ENCODE measurements at regions not wholly inside any gene's neighbourhood (a gene's known extent, or its start where the extent isn't known, plus 50 kb on each side); places are given as distances from the start of the nearest gene placed in this dataset.

DNA sequence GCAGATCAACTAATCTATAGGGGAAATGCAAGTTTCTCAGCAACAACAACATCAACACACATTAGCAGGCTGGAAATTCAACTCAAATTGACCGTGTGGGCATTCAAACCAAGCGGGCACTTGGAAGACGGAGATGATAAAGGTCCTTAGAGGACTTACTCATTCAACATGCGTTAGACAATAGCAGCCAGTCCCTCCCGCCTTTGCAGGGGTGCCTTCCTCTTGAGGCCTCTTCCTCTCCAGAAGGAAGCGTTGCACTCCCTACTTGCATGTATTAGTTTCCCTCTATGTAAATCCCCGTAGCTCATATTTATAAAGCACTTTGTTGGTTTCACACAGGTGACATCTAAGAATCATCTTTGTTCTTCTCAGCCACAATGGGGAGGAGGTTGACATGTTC, 300.8 kb upstream of the STXBP5 start:
- no peak for DNase-seq

DNA sequence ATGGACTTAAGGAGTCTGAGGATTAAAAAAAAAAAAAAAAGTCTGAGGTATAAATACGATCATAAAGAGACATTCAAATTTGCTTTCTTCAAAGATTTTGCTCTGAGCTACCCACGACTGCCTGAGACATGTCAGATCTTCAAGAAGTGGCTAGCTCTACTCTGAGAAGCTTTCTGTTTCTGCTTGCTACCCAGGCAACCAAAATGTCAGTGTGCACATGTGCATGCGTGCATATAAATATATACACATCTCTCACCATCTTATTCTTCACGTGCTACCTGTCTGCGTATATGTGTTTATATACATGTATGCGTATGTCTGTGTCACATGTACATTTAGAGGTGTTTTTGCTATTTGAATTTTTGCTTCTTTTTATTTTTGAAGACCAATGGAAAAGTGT, 299.6 kb upstream of the STXBP5 start:
- peak in 1 of 2 donors; percentile 12 for DNase-seq

GRCh38 chr6:146905181-146905704, 299.0 kb upstream of the STXBP5 start:
- DNase-seq: peak; percentile 35 to 42

DNA sequence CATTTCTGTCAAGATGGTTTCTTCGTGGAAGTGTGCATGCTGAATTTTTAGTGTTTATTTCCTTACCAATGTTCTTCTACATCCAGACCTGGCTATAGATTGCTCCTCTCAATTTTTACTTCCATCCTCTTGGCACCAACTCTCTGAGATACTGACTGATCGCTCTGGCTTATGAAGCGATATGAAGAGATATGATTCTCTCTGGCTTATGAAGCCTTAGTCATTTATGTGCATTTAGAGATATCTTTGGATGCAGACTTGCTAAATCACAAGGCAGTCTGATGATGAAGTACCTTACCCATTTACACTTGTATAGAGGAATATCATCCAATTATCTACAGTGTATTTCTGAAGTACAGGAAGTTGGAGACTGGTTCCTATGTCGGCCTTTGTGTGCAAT, 295.4 kb upstream of the STXBP5 start:
- no peak for DNase-seq

DNA sequence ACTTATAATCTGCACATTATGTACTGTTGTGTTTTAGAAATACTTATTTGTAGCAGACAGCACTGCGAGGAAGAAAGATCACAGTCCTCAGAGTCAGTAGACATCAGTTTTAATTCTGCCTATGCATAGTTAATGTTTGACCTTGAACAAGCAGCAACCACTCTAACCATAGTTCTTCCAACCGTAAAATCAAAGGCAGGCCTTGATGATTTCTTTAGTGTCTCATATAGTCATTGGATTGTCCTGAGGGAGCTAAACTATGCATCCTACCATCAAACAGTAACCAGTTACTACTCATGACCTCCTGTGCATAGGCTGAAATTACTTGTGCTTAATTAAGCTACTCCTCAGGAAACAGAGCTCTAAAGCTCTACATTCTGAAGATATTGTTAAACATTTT, 294.8 kb upstream of the STXBP5 start:
- DNase-seq: no peak

DNA sequence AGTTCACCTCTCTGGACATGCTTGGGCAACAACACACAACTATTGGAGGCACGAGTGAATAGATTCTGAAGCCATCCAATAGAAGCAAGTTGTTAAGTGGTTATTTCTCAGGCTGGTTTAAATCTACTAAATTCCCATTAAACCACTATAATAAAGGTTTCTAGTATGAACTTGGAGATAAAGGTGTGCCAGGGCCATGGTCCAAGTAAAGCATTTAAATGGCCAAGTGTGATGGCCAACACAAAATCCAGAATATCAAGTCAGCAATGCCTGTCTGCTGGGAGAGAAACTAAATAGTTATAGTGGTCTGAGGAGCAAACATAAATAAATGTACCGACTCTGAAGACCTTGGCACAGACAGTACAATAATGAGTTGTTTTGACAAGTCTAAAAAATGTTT, 294.3 kb upstream of the STXBP5 start:
- DNase-seq: no peak

GRCh38 chr6:146910611-146911010, 293.6 kb upstream of the STXBP5 start:
- no peak for DNase-seq

GRCh38 chr6:146911635-146912215, 292.5 kb upstream of the STXBP5 start:
- DNase-seq: no peak

- no peak for DNase-seq
Measured at GRCh38 chr6:146912730-146913685, 291.2 kb upstream of the STXBP5 start.

- peak; percentile 56 to 73 for DNase-seq
Measured at GRCh38 chr6:146913842-146914488, 290.3 kb upstream of the STXBP5 start.

DNA sequence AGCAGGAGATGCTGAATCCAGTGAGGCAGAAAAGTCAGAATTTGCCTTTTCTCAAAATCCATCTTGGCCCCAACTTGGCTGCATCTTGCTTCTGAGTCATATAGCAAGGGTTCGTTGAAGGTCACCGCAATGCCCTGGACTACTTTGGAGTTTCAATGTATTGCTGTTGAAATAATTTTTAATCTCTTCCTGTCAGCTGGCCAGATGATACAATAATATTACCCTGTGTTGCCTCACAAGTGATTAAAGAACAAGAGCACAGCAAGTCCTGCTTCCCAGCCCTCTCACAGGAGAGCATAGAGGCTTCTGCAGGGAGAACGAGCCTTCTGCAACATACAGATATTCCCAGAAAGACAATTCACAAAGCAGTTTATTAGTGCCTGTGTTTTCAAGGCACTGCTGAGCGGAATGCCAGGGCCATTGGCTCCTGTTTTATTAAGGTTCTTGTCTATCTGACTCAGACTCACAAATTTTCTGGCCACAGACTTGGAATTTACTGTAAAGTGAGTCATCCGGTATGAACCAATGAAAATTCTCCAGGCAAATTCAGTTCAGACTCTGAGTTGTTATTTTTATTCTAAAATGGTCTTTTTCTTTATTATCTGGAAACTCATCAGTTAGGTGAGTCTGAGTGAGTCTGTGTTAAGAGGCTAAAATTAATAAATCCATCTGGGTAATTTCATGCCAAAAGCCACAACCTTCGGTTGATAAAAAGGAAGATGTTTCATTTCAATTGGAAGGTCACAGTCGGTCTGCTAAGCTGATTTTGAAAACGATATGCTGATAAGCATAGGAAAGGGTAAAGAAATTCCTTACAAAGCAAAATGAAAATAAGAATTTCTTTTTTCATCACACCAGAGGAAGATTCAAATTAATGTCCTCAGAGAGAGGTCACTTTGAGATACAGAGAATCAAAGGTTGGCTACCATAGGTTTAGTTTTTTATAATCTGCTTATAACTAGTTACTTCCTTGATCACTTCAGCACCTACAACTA, 289.4 kb upstream of the STXBP5 start:
- peak; percentile 68 to 80 for DNase-seq

DNA sequence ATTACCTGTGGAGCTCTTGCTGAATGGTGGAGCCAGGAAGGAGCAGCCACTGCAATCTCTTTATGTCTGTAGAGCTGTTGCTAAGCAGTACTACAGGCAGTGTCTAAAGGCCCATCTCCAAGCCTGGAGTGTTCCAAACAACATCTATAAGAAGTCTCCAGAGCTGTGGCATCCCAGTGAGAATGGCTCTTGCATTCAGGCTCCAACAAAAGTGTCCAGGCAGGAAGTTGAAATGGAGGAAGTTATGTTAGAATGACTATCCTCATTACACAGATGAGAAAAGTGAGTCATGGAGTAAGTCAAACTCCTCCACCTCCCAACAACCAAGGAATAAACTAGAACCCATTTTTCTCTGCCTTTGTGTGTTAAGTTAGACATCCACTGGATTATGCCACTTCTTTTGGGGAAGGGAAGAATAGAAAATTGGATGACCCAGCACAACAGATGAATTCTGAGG, 288.5 kb upstream of the STXBP5 start:
- no peak for DNase-seq

DNA sequence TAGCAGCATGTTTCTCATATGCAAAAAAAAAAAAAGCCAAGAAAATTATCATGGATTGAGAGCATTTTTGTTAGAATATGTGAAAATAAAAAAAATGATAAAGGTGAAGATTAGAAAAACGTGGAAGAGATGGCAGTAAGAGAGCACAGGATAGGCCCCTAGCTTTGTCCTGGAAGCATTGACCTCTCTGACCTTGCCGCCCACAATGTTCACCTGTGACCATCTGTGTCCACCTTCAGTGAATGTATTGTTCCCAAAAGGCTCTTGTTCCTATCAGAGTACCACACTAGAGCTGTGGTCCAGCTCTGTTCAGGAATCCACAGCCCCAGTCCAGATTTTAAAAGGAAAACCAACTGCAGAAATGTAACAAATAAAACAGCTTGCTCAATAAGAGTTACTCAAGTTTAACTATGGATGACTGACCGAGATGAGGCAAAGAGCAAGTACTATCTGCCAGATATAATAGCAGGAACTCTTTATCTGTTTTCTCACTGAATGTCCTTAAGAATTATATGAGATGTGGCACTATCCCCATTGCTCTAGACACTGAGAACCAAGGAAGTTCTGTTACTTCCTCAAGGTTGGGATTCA, 287.7 kb upstream of the STXBP5 start:
- no peak for DNase-seq

- no peak for DNase-seq
Measured at GRCh38 chr6:146917182-146917581, 287.0 kb upstream of the STXBP5 start.

GRCh38 chr6:146917979-146918378, 286.2 kb upstream of the STXBP5 start:
- no peak for DNase-seq

DNA sequence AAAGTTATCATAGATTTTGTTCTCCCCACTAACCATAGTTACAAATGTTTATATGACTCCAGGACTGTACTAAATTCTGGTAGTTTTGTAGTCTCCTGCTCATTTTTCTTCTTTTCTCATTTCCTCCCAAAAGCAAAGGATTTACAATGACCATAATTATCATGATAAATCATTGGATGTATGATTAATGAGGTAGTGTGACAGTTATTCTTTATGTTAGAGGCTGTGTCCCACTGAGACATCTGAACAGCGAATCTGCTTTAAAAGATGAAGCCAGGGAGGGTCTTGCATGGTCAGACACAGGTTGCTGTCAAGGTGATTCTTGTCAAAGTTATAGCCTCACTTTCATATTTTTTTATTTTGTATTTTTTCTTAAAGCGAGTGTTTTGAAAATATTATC, 285.2 kb upstream of the STXBP5 start:
- DNase-seq: no peak

DNA sequence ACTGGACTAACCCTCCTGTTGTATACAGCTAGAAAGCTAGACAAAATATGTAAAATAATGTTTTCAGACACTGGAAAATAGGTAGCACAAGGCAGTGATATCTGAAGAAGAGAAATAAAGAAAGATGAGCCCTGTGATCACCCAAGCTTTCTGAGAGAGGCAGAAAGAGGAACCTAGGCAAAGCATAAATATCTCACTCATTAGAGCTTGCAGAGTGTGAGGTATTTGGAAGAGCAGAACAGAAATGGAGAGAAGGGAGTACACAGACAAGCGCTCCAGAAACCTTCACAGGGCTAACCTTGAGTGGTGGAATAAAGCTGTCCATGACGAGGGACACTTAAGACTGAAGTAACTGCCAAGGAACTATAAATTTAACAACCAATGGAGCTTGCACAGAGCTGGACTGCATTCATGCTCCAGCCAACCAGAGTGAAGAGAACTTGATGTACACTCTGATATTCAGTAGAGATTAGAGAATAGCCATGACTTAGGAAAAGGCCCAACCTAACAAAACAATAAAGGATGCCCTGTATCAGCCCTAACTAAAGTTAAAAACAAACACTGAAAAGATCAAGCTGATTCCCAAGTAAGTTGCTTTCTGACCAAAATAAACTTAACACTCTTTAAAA, 280.9 kb upstream of the STXBP5 start:
- DNase-seq: no peak

- no peak for DNase-seq
Measured at GRCh38 chr6:146925846-146926245, 278.4 kb upstream of the STXBP5 start.

DNA sequence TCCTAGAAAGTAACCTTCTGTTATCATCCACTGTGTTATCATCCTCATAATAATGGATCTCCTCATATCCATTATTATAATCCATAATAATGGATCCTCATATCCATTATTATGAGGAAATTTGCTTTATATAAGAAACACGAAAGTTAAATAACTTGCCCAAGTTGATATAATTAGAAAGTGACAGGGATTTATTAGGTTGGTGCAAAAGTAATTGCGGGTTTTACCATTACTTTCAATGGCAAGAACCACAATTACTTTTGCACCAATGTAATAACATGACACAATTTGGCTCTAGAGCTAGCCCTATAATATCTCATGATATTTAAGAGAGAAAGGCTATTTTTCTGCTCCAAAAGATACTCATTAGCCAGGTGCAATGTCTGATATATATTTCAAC, 275.7 kb upstream of the STXBP5 start:
- DNase-seq: no peak

DNA sequence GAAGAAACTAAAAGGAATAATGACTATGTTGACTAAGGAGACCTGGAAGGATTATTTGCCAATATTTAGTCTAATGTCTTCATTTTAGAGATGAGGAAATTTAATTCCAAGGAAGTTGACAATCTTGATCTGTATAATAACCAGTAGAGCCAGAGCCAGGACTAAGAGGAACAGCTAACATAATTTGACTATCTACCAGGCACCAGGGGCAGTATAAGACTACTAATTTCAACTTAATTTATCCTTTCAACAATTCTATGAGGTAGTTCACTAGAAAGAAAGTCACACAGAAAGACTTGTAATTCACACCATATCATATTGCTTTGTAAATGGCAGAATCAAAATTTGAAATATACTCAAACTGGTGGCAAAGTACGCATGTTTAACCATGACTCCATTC, 273.0 kb upstream of the STXBP5 start:
- DNase-seq: no peak
